ENCODE measurements at regions not wholly inside any gene's neighbourhood (a gene's known extent, or its start where the extent isn't known, plus 50 kb on each side); places are given as distances from the start of the nearest gene placed in this dataset.

DNA sequence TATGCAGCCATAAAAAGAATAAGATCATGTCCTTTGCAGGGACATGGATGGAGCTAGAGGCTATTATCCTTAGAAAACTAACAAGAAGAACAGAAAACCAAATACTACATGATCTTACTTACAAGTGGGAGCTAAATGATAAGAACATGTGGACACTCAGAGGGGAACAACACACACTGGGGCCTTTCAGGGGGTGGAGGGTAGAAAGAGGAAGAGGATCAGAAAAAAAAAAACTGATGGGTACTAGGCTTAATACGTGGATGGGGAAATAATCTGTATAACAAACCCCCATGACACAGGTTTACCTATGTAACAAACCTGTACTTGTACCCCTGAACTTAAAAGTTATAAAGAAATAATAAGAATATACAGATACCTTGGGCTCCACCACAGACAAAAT lies 514.2 kb downstream of the ARL4A start:
- no peaks in the 10 kb centered on the region for H3K36me3 Mint-ChIP-seq (ENCODE audit: unreplicated experiment)
- no peaks in the 10 kb centered on the region for H3K27me3 Mint-ChIP-seq (ENCODE audit: unreplicated experiment)
- no peak overlapping the region for H3K4me3 Mint-ChIP-seq (ENCODE audit: unreplicated experiment)
- H3K27ac Mint-ChIP-seq (ENCODE audit: unreplicated experiment), result no peak overlapping the region
- no peaks in the 10 kb centered on the region for H3K9me3 Mint-ChIP-seq (ENCODE audit: unreplicated experiment)
- TF ChIP-seq, protein P1, sequence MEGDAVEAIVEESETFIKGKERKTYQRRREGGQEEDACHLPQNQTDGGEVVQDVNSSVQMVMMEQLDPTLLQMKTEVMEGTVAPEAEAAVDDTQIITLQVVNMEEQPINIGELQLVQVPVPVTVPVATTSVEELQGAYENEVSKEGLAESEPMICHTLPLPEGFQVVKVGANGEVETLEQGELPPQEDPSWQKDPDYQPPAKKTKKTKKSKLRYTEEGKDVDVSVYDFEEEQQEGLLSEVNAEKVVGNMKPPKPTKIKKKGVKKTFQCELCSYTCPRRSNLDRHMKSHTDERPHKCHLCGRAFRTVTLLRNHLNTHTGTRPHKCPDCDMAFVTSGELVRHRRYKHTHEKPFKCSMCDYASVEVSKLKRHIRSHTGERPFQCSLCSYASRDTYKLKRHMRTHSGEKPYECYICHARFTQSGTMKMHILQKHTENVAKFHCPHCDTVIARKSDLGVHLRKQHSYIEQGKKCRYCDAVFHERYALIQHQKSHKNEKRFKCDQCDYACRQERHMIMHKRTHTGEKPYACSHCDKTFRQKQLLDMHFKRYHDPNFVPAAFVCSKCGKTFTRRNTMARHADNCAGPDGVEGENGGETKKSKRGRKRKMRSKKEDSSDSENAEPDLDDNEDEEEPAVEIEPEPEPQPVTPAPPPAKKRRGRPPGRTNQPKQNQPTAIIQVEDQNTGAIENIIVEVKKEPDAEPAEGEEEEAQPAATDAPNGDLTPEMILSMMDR (IDR thresholded peaks at IDR 0.05; ENCODE audit: partially characterized antibody, unreplicated experiment), result no peak
- no peak for DNase-seq
- no peaks in the 10 kb centered on the region for H3K4me1 Mint-ChIP-seq (ENCODE audit: low read depth, unreplicated experiment)

DNA sequence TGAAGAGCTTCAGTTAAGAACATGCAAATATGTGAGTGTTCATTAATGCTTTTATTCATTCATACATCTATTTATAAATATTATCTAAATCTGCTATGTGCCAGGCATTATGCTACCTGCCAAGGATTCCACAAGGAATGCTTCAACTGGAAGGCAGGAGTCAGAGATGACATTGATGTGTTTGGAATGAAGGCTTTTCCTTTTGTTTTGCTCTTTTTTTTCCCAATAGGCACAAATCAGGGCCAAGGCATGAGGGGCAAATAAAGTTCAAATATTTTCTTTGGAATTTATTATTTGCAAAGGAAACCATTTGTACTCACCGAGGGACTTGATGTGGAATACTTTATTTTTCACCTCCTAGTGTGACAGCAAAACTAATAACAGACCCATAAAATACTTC lies 530.3 kb downstream of the ARL4A start:
- TF ChIP-seq, protein P1 (IDR thresholded peaks at IDR 0.05; ENCODE audit: partially characterized antibody, unreplicated experiment), result no peak
- no peaks in the 10 kb centered on the region for H3K9me3 Mint-ChIP-seq (ENCODE audit: unreplicated experiment)
- no peak for DNase-seq
- no peaks in the 10 kb centered on the region for H3K36me3 Mint-ChIP-seq (ENCODE audit: unreplicated experiment)
- no peak overlapping the region for H3K27ac Mint-ChIP-seq (ENCODE audit: unreplicated experiment)
- H3K27me3 Mint-ChIP-seq (ENCODE audit: unreplicated experiment), result no peaks in the 10 kb centered on the region
- no peaks in the 10 kb centered on the region for H3K4me1 Mint-ChIP-seq (ENCODE audit: low read depth, unreplicated experiment)
- no peak overlapping the region for H3K4me3 Mint-ChIP-seq (ENCODE audit: unreplicated experiment)

DNA sequence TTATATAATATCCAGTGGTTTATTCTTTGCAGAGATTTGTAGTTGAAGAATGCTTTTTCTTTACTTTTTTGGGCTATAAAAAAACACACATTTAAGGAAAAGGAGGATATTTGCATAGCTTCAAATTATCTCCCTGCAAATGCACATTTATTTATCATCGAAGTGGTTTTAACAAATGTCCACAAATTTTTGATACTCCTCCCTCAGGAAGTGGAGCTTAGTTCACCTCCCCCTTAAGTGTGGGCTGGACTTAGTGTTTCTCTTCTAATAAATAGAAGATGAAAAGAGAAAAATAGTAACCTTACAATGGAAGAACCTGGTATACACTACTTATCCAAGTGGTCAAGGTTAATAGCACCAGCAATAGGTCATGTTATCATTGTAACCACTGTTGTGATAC lies 537.6 kb downstream of the ARL4A start:
- no peak for DNase-seq
- Mint-ChIP-seq H3K4me1 (ENCODE audit: low read depth, unreplicated experiment) (peaks cover 7% of the 10 kb centered on the region), H3K4me3 (ENCODE audit: unreplicated experiment) (no peak overlapping the region), H3K36me3 (ENCODE audit: unreplicated experiment) (no peaks in the 10 kb centered on the region), H3K27me3 (ENCODE audit: unreplicated experiment) (no peaks in the 10 kb centered on the region), H3K27ac (ENCODE audit: unreplicated experiment) (no peak overlapping the region), H3K9me3 (ENCODE audit: unreplicated experiment) (no peaks in the 10 kb centered on the region)
- TF ChIP-seq, protein P1 (IDR thresholded peaks at IDR 0.05; ENCODE audit: partially characterized antibody, unreplicated experiment), result no peak

DNA sequence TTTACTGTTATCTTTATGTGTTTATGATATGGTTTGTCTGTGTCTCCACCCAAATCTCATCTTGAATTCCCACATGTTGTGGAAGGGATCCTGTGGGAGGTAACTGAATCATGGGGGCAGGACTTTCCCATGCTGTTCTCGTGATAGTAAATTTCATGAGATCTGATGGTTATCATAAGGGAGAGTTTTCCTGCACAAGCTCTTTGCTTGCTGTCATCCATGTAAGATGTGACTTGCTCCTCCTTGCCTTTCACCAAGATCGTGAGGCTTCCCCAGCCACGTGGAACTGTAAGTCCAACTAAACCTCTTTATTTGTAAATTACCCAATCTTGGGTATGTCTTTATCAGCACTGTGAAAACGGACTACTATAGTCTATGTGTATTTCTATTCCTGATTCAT lies 539.0 kb downstream of the ARL4A start:
- Mint-ChIP-seq H3K27me3 (ENCODE audit: unreplicated experiment) (no peaks in the 10 kb centered on the region), H3K4me1 (ENCODE audit: low read depth, unreplicated experiment) (peaks cover 14% of the 10 kb centered on the region), H3K36me3 (ENCODE audit: unreplicated experiment) (no peaks in the 10 kb centered on the region), H3K4me3 (ENCODE audit: unreplicated experiment) (no peak overlapping the region), H3K27ac (ENCODE audit: unreplicated experiment) (no peak overlapping the region), H3K9me3 (ENCODE audit: unreplicated experiment) (no peaks in the 10 kb centered on the region)
- TF ChIP-seq, protein P1 (IDR thresholded peaks at IDR 0.05; ENCODE audit: partially characterized antibody, unreplicated experiment), result no peak
- DNase-seq, result no peak

DNA sequence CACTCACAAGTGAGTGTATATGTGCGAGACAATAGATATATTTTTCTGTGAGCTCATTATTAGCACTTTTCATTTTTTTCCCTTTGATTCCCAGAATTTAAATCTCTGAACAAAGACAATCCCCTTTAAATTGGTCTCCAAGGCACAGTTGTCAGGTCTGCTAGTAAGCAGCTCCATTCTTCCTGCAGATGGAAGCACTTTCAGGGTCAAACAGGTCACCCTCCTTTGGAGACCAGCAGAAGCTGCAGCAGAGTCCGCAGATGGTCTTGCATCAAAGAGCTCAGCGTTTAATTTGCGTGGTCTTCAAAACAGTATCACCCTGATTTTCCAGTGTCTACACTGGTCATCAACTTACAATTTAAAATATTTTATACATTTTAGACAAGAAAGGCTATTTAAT lies 543.8 kb downstream of the ARL4A start:
- DNase-seq, result peak; percentile 47
- no peak overlapping the region for H3K4me3 Mint-ChIP-seq (ENCODE audit: unreplicated experiment)
- H3K27me3 Mint-ChIP-seq (ENCODE audit: unreplicated experiment), result peaks cover 4% of the 10 kb centered on the region
- peak overlapping the region; percentile 92 for H3K27ac Mint-ChIP-seq (ENCODE audit: unreplicated experiment)
- peaks cover 37% of the 10 kb centered on the region for H3K4me1 Mint-ChIP-seq (ENCODE audit: low read depth, unreplicated experiment)
- H3K36me3 Mint-ChIP-seq (ENCODE audit: unreplicated experiment), result no peaks in the 10 kb centered on the region
- no peaks in the 10 kb centered on the region for H3K9me3 Mint-ChIP-seq (ENCODE audit: unreplicated experiment)
- TF ChIP-seq, protein P1 (IDR thresholded peaks at IDR 0.05; ENCODE audit: partially characterized antibody, unreplicated experiment), result no peak
